GM18858 (cell line): ENCODE measurements at regions not wholly inside any gene's neighbourhood (a gene's known extent, or its start where the extent isn't known, plus 50 kb on each side); places are given as distances from the start of the nearest gene placed in this dataset.
"Not testable (repeated sequence)": the region's sequence is repeated elsewhere in the genome, so short reads cannot be mapped to it uniquely, and the experiment has no call there.

Experiments
- ATAC-seq: cut with Tn5 transposase; IDR thresholded peaks from one replicate; pipeline ENCODE4 v1.9.1; 2021; ENCODE audit not compliant: unreplicated experiment

- ATAC-seq: no peak
Observed at GRCh38 chr13:83731113-83731512, 151.2 kb downstream of the SLITRK1 start.

DNA sequence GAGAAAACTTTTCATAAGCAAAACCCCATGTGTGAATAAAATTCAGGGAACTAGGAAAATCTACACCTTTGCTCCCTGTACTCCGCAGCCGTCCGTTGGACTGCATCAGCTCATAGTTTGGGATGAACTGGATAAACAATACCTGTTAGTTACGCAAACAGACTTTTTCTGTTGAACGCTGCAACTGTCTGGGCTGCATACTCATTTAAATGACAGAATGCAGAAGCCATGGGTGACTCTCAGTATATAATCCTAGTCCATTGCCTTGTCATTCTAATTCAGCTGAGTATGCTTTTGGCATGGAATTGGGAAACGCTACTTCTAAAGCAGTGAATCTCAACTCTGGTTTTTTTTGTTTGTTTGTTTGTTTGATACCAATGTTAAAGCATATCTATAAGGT is 151.6 kb downstream of the SLITRK1 start:
- no peak for ATAC-seq

DNA sequence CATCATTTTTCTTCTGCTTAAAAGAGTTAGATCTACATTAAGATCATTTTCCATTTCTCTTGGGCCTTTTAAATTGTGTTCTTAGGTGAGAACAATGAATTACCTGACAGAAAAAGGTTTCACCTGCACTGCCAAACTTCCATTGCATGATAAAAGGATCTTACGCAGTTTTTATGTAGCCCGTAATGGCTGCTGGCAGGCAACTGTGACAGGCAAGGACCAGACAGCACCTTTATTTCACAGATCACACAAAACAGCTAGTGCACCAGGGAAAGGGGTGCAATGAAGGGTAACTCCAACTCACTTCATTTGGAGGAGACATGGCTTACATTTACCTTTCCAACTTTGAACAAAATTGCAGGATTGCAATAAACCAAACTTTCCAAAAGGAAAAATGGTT is 159.8 kb downstream of the SLITRK1 start:
- ATAC-seq: no peak

GRCh38 chr13:83716121-83716520 is 166.2 kb downstream of the SLITRK1 start:
- ATAC-seq: no peak

GRCh38 chr13:83714236-83714635 is 168.0 kb downstream of the SLITRK1 start:
- ATAC-seq: no peak

- ATAC-seq: no peak
Observed at GRCh38 chr13:83710133-83710515, 172.2 kb downstream of the SLITRK1 start.

- ATAC-seq: no peak
Observed at GRCh38 chr13:83709426-83710132, 172.7 kb downstream of the SLITRK1 start.

DNA sequence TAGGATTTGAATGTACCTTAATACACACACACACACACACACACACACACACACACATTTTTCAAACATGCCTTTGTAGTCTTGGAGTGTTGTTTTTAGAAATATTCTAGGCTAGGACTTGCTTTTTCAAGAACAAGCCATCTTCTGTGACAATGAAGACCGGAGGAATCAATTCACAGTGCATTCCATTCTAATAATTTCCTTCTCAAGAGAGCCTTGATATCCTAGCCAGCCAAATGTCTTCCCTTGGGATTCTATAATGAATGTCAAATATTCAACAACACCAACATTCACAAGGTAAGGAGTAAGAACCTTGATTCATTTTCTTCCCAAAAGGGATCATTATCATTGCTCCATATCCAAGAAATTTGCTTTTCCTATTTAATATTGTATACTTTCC is 180.3 kb downstream of the SLITRK1 start:
- ATAC-seq: no peak

GRCh38 chr13:83692800-83693199 is 189.5 kb downstream of the SLITRK1 start:
- ATAC-seq: no peak

GRCh38 chr13:83691966-83692365 is 190.3 kb downstream of the SLITRK1 start:
- ATAC-seq: no peak

DNA sequence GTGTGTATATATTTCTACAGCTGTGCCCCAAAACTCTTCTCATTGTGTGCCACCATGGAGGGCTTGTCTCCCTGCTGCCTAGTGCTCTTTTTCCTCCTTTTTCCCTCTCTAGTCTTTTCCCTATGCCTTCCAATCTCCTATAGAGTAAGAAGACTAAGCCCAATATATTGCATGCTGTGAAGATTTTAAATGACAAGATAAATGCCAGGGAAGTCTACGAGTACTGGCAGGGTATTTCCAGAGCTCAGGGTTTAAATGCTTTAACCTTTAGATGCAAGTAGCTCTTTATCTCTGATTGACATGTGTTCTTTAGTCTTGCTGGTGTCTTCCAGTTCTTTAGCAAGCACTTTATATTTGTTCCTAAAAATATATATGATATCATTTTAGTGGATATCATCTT is 200.7 kb downstream of the SLITRK1 start:
- ATAC-seq: no peak

DNA sequence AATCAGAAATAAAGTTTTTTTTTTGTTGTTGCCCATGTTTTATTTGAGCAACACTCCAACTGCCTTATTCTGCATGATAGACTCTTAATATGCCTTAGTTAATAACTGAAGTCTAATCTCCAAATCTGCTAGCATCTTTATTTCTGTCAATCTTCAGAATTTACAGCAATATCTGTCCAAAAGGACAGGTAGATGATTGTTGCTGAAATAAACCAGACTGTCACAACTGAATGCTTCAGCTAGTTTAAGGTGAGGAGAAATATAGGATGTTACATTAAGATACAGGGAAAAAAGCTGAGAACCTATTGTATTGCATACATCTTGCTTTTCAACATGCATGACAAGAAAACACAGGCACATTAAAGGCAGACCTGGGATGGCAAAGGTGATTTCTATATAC is 204.3 kb downstream of the SLITRK1 start:
- no peak for ATAC-seq

GRCh38 chr13:83672612-83673011 is 209.7 kb downstream of the SLITRK1 start:
- no peak for ATAC-seq

DNA sequence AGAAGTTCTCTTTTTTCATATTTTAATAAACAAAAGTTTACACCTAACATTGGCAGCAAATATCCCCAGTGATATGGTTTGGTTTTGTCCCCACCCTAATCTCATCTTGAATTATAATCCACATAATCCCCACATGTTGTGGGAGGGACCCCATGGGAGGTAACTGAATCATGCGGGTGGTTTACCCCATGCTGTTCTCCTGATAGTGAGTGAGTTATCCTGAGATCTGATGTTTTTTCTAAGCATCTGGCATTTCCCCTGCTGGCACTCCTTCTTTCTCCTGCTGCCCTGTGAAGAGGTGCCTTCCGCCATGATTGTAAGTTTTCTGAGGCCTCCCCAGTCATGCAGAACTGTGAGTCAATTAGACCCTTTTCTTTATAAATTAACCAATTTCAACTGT is 214.7 kb downstream of the SLITRK1 start:
- no peak for ATAC-seq

GRCh38 chr13:83666141-83666540 is 216.1 kb downstream of the SLITRK1 start:
- ATAC-seq: no peak

- no peak for ATAC-seq
Observed at GRCh38 chr13:83657281-83657680, 225.0 kb downstream of the SLITRK1 start.

- ATAC-seq: not testable (repeated sequence)
Observed at GRCh38 chr13:83642617-83643016, 239.7 kb downstream of the SLITRK1 start.

- ATAC-seq: no peak
Observed at GRCh38 chr13:83634601-83635000, 247.7 kb downstream of the SLITRK1 start.

DNA sequence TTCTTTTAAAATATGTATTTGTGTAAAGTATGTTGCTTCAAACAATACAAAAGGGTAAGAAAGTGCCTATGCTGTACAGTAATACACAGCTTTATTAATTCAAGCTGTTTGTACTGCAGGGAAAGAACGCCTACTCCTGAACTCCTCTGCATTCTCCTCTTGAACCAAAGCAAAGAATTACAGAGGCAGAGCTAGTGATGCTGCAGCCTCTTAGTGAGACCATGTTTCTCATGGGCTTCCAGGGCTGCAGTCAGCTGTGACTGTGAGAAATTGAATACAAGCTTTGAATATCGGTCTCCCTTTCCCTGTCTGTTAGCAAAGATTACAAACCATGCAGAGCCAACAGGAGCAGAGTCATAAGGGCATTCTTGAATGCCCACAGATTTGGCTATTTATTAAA is 248.5 kb downstream of the SLITRK1 start:
- ATAC-seq: no peak

DNA sequence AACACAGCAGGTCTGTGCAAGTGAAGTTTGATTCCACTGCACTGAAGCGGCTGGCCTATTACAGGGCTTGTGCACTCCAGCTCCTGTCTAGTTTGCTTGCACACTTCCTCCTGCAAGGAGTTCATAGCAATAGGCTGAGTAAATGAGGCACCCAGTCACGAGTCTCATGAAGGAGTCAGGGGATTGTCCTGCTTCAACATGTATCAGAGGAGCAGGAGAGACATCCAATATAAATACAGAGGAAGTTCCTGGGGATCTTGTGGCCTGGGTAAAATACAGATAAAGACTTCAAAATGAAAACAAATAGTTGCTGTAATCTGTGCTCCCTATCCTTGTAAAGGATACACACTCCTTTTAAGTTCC is 259.9 kb downstream of the SLITRK1 start:
- ATAC-seq: no peak

- ATAC-seq: no peak
Observed at GRCh38 chr13:83621765-83622421, 260.4 kb downstream of the SLITRK1 start.

GRCh38 chr13:83620530-83621220 is 261.6 kb downstream of the SLITRK1 start:
- no peak for ATAC-seq
